Cardiac septum (tissue), 1 donor: ENCODE measurements at regions not wholly inside any gene's neighbourhood (a gene's known extent, or its start where the extent isn't known, plus 50 kb on each side); places are given as distances from the start of the nearest gene placed in this dataset.
"Not testable (repeated sequence)": the region's sequence is repeated elsewhere in the genome, so short reads cannot be mapped to it uniquely, and the experiment has no call there.

Experiments used
- DNase-seq: peaks from one replicate; pipeline ENCODE4 v3.0.0-alpha.2; 2020; ENCODE audit warnings: low spot score
- intact Hi-C: fragments of 100-400 bp; cut with DNase I; formaldehyde crosslinking; loops from one replicate; pipeline ENCODE4 v1.14.0; 2022
- donor health status: DM: no; HTN: no; CAD: no.

GRCh38 chr10:60534761-60535389 lies 145.2 kb upstream of the ANK3 start:
- DNase-seq: no peak
- intact Hi-C loops: no loop called here

GRCh38 chr10:60532696-60533468 lies 143.2 kb upstream of the ANK3 start:
- DNase-seq: no peak
- intact Hi-C loops: no loop called here

GRCh38 chr10:60531006-60531405 lies 141.3 kb upstream of the ANK3 start:
- no peak for DNase-seq
- intact Hi-C loops: no loop called here

GRCh38 chr10:60527676-60528075 lies 138.0 kb upstream of the ANK3 start:
- no peak for DNase-seq
- intact Hi-C loops: no loop called here

- no peak for DNase-seq
- intact Hi-C loops: no loop called here
Observed at GRCh38 chr10:60525716-60526585, 136.3 kb upstream of the ANK3 start.

- DNase-seq: no peak
- intact Hi-C loops: no loop called here
Observed at GRCh38 chr10:60524541-60524940, 134.9 kb upstream of the ANK3 start.

- DNase-seq, intact Hi-C loops: not testable (repeated sequence)
Observed at GRCh38 chr10:60523371-60523770, 133.7 kb upstream of the ANK3 start.

- intact Hi-C loops: no loop called here
- no peak for DNase-seq
Observed at GRCh38 chr10:60522617-60523016, 132.9 kb upstream of the ANK3 start.

GRCh38 chr10:60521974-60522405 lies 132.3 kb upstream of the ANK3 start:
- intact Hi-C loops: no loop called here
- no peak for DNase-seq

- intact Hi-C loops: no loop called here
- no peak for DNase-seq
Observed at GRCh38 chr10:60518745-60519144, 129.1 kb upstream of the ANK3 start.

- DNase-seq: no peak
- intact Hi-C loops: no loop called here
Observed at GRCh38 chr10:60517805-60518204, 128.1 kb upstream of the ANK3 start.

- intact Hi-C loops: no loop called here
Observed at GRCh38 chr10:60513281-60513680, 123.6 kb upstream of the ANK3 start.

GRCh38 chr10:60511477-60512229 lies 122.0 kb upstream of the ANK3 start:
- DNase-seq: no peak
- intact Hi-C loops: no loop called here

More at GRCh38 chr10:60513281-60513680, 123.6 kb upstream of the ANK3 start:
- no peak for DNase-seq

GRCh38 chr10:60508831-60509230 lies 119.2 kb upstream of the ANK3 start:
- no peak for DNase-seq
- intact Hi-C loops: no loop called here

GRCh38 chr10:60508037-60508436 lies 118.4 kb upstream of the ANK3 start:
- DNase-seq: no peak
- intact Hi-C loops: no loop called here

- intact Hi-C loops: no loop called here
Observed at GRCh38 chr10:60502621-60503020, 112.9 kb upstream of the ANK3 start.

GRCh38 chr10:60498985-60499384 lies 109.3 kb upstream of the ANK3 start:
- intact Hi-C loops: no loop called here
- DNase-seq: no peak

More at GRCh38 chr10:60502621-60503020, 112.9 kb upstream of the ANK3 start:
- no peak for DNase-seq

- no peak for DNase-seq
- intact Hi-C loops: no loop called here
Observed at GRCh38 chr10:60497364-60497763, 107.7 kb upstream of the ANK3 start.

GRCh38 chr10:60496181-60496580 lies 106.5 kb upstream of the ANK3 start:
- no peak for DNase-seq
- intact Hi-C loops: no loop called here
